ENCODE measurements at regions not wholly inside any gene's neighbourhood (a gene's known extent, or its start where the extent isn't known, plus 50 kb on each side); places are given as distances from the start of the nearest gene placed in this dataset.

- Histone ChIP-seq H3K4me1 (ENCODE audit: low read depth, poor library complexity, severe bottlenecking) (no peaks in the 10 kb centered on the region), H3K9ac (no peak overlapping the region), H2AFZ (ENCODE audit: low read depth) (no peak overlapping the region), H3K36me3 (ENCODE audit: insufficient read depth) (no peaks in the 10 kb centered on the region), H3K4me2 (no peak overlapping the region), H3K27ac (no peak overlapping the region), H3K79me2 (ENCODE audit: insufficient read depth, low read depth) (no peaks in the 10 kb centered on the region), H3K27me3 (ENCODE audit: insufficient read depth, low read depth) (no peaks in the 10 kb centered on the region), H3K4me3 (IDR thresholded peaks at IDR 0.05; ENCODE audit: insufficient read depth, low read depth, low read length) (no peak overlapping the region), H4K20me1 (ENCODE audit: insufficient read depth) (no peaks in the 10 kb centered on the region)
- TF ChIP-seq CTCF (conservative IDR thresholded peaks at IDR 0.05; ENCODE audit: low read depth, low read length), result no peak
Measured at GRCh38 chr12:130226126-130226525, 63.9 kb downstream of the FZD10 start.

- Histone ChIP-seq H3K9ac (no peak overlapping the region), H3K4me2 (no peak overlapping the region), H3K79me2 (ENCODE audit: insufficient read depth, low read depth) (no peaks in the 10 kb centered on the region), H3K4me3 (IDR thresholded peaks at IDR 0.05; ENCODE audit: insufficient read depth, low read depth, low read length) (no peak overlapping the region), H2AFZ (ENCODE audit: low read depth) (no peak overlapping the region), H3K4me1 (ENCODE audit: low read depth, poor library complexity, severe bottlenecking) (no peaks in the 10 kb centered on the region), H3K27ac (no peak overlapping the region), H3K27me3 (ENCODE audit: insufficient read depth, low read depth) (no peaks in the 10 kb centered on the region), H4K20me1 (ENCODE audit: insufficient read depth) (no peaks in the 10 kb centered on the region), H3K36me3 (ENCODE audit: insufficient read depth) (no peaks in the 10 kb centered on the region)
- TF ChIP-seq CTCF (conservative IDR thresholded peaks at IDR 0.05; ENCODE audit: low read depth, low read length), result no peak
Measured at GRCh38 chr12:130226771-130227170, 64.5 kb downstream of the FZD10 start.

GRCh38 chr12:130227641-130228040 is 65.4 kb downstream of the FZD10 start:
- no peaks in the 10 kb centered on the region for H4K20me1 ChIP-seq (ENCODE audit: insufficient read depth)
- no peaks in the 10 kb centered on the region for H3K4me1 ChIP-seq (ENCODE audit: low read depth, poor library complexity, severe bottlenecking)
- H2AFZ ChIP-seq (ENCODE audit: low read depth), result no peak overlapping the region
- no peak overlapping the region for H3K4me2 ChIP-seq
- no peaks in the 10 kb centered on the region for H3K27me3 ChIP-seq (ENCODE audit: insufficient read depth, low read depth)
- H3K9ac ChIP-seq, result no peak overlapping the region
- H3K36me3 ChIP-seq (ENCODE audit: insufficient read depth), result no peaks in the 10 kb centered on the region
- H3K79me2 ChIP-seq (ENCODE audit: insufficient read depth, low read depth), result no peaks in the 10 kb centered on the region
- H3K27ac ChIP-seq, result no peak overlapping the region
- no peak overlapping the region for H3K4me3 ChIP-seq (IDR thresholded peaks at IDR 0.05; ENCODE audit: insufficient read depth, low read depth, low read length)
- no peak for TF ChIP-seq CTCF (conservative IDR thresholded peaks at IDR 0.05; ENCODE audit: low read depth, low read length)

- no peak overlapping the region for H2AFZ ChIP-seq (ENCODE audit: low read depth)
- H3K79me2 ChIP-seq (ENCODE audit: insufficient read depth, low read depth), result no peaks in the 10 kb centered on the region
- no peak for TF ChIP-seq CTCF (conservative IDR thresholded peaks at IDR 0.05; ENCODE audit: low read depth, low read length)
- H3K9ac ChIP-seq, result no peak overlapping the region
- H3K4me2 ChIP-seq, result no peak overlapping the region
- H3K27ac ChIP-seq, result no peak overlapping the region
- H3K4me3 ChIP-seq (IDR thresholded peaks at IDR 0.05; ENCODE audit: insufficient read depth, low read depth, low read length), result no peak overlapping the region
- no peaks in the 10 kb centered on the region for H3K4me1 ChIP-seq (ENCODE audit: low read depth, poor library complexity, severe bottlenecking)
- no peaks in the 10 kb centered on the region for H3K27me3 ChIP-seq (ENCODE audit: insufficient read depth, low read depth)
- H3K36me3 ChIP-seq (ENCODE audit: insufficient read depth), result no peaks in the 10 kb centered on the region
- H4K20me1 ChIP-seq (ENCODE audit: insufficient read depth), result no peaks in the 10 kb centered on the region
Measured at GRCh38 chr12:130236446-130236845, 74.2 kb downstream of the FZD10 start.
